Transverse colon (tissue), 4 donors: ENCODE measurements at regions not wholly inside any gene's neighbourhood (a gene's known extent, or its start where the extent isn't known, plus 50 kb on each side); places are given as distances from the start of the nearest gene placed in this dataset.

Experiments used
- DNase-seq: peaks from one replicate; pipeline ENCODE4 v3.0.0-alpha.2; 2019
- H3K27ac ChIP-seq, 4 donors: fragments of 200-600 bp; sonication (generic); 2 replicates each; pipeline ENCODE4 v1.5.1; 2016 to 2018; ENCODE audit warnings: inconsistent platforms in 4 of 4
- H3K27me3 ChIP-seq: fragments of 200-600 bp; sonication (generic); 2 replicates; pipeline ENCODE4 v1.5.1; 2017; ENCODE audit warnings: inconsistent platforms
- H3K36me3 ChIP-seq, 4 donors: fragments of 200-600 bp; sonication (generic); 2 replicates each; pipeline ENCODE4 v1.5.1; 2017 to 2019; ENCODE audit warnings: inconsistent platforms in 4 of 4
- H3K4me1 ChIP-seq, 4 donors: fragments of 200-600 bp; sonication (generic); 2 replicates each; pipeline ENCODE4 v1.5.1; 2017 to 2020; ENCODE audit warnings: inconsistent platforms in 4 of 4
- H3K4me3 ChIP-seq, 4 donors: fragments of 200-600 bp; sonication (generic); 1 replicate in 1 of 4; 2 replicates in 3 of 4; pipeline versions ENCODE4 v1.5.1 to v1.6.1; 2017 to 2019; ENCODE audit warnings: inconsistent platforms in 4 of 4
- H3K9me3 ChIP-seq, 2 donors: fragments of 200-600 bp; sonication (generic); 2 replicates each; pipeline ENCODE4 v1.5.1; 2017 to 2019; ENCODE audit warnings: inconsistent platforms in 2 of 2
- CTCF ChIP-seq, 5 experiments: fragments of 200-600 bp in 3 of 5; fragments of 450-650 bp in 2 of 5; sonication (generic) in 3 of 5; IDR thresholded peaks; 1 replicate in 2 of 5; 2 replicates in 3 of 5; pipeline ENCODE4 v1.5.1; 2016 to 2017; ENCODE audit warnings: antibody characterized with exemption in 5 of 5, inconsistent platforms in 3 of 5, mild to moderate bottlenecking in 2 of 5, moderate library complexity in 1 of 5
- EP300 ChIP-seq: sonication (generic); formaldehyde crosslinking; IDR thresholded peaks from one replicate; pipeline ENCODE4 v1.6.1; 2017; ENCODE audit warnings: antibody characterized with exemption, low read depth
- POLR2A ChIP-seq: fragments of 450-650 bp; IDR thresholded peaks from one replicate; pipeline ENCODE4 v1.6.1; 2016; ENCODE audit warnings: antibody characterized with exemption, mild to moderate bottlenecking, moderate library complexity
- POLR2AphosphoS5 ChIP-seq, 3 donors: sonication (generic); formaldehyde crosslinking; IDR thresholded peaks; one replicate each; pipeline ENCODE4 v1.6.1; 2016; ENCODE audit warnings: antibody characterized with exemption in 3 of 3
- WGBS, 2 donors: methylation state at CpG; one replicate each; pipeline ENCODE4 v1.1.5; 2018; ENCODE audit warnings: low coverage in 1 of 2; 5-methylcytosine and 5-hydroxymethylcytosine counted together
- in situ Hi-C, 4 donors: fragments of 200-750 bp; cut with MboI; loops; one replicate each; pipeline versions ENCODE4 v1.15.0 to v1.15.1; 2017; ENCODE audit warnings: low sequenced_read_pairs in 3 of 4, low pct_ligation_motif_present in 1 of 4, low pct_unique_long_range_greater_than_20kb in 1 of 4
- intact Hi-C: fragments of 100-400 bp; cut with DNase I; formaldehyde crosslinking; loops from one replicate; pipeline ENCODE4 v1.15.1; 2023; ENCODE audit warnings: low total_unique reads

GRCh38 chr3:74282202-74282601 lies 332.3 kb downstream of the CNTN3 start:
- intact Hi-C loops, result no loop called here
- H3K4me3 ChIP-seq, result no peak overlapping the region
- WGBS, 2 donors, result 70 to 97% methylated on average over 1 of the region's 1 CpG
- TF ChIP-seq CTCF (IDR thresholded peaks at IDR 0.05) (no peak), EP300 (no peak), POLR2A (no peak), POLR2AphosphoS5 (IDR thresholded peaks at IDR 0.05) (no peak)
- H3K9me3 ChIP-seq, result peaks cover 4 to 7% of the 10 kb centered on the region in 2 donors
- no peak overlapping the region for H3K27ac ChIP-seq
- H3K4me1 ChIP-seq, result no peaks in the 10 kb centered on the region
- H3K36me3 ChIP-seq, result no peaks in the 10 kb centered on the region
- no peak for DNase-seq
- in situ Hi-C loops, result no loop called here
- no peaks in the 10 kb centered on the region for H3K27me3 ChIP-seq

GRCh38 chr3:74281705-74282104 lies 332.8 kb downstream of the CNTN3 start:
- no peaks in the 10 kb centered on the region for H3K27me3 ChIP-seq
- WGBS, 2 donors, result 56 to 80% methylated on average over 1 of the region's 1 CpG
- intact Hi-C loops, result no loop called here
- no peak overlapping the region for H3K4me3 ChIP-seq
- no peaks in the 10 kb centered on the region for H3K4me1 ChIP-seq
- no peak for TF ChIP-seq EP300
- no peak for TF ChIP-seq POLR2AphosphoS5 (IDR thresholded peaks at IDR 0.05)
- no peak for TF ChIP-seq POLR2A
- no peak for TF ChIP-seq CTCF (IDR thresholded peaks at IDR 0.05)
- in situ Hi-C loops, result no loop called here
- peaks cover 4 to 7% of the 10 kb centered on the region in 2 donors for H3K9me3 ChIP-seq
- no peak for DNase-seq
- H3K27ac ChIP-seq, result no peak overlapping the region
- H3K36me3 ChIP-seq, result no peaks in the 10 kb centered on the region

- intact Hi-C loops (no loop called here), in situ Hi-C loops (no loop called here)
- H3K27me3 ChIP-seq, result no peaks in the 10 kb centered on the region
- H3K27ac ChIP-seq, result no peak overlapping the region
- no peaks in the 10 kb centered on the region for H3K36me3 ChIP-seq
- TF ChIP-seq CTCF (IDR thresholded peaks at IDR 0.05) (no peak), POLR2A (no peak), EP300 (no peak), POLR2AphosphoS5 (IDR thresholded peaks at IDR 0.05) (no peak)
- WGBS, 2 donors, result 40 to 76% methylated on average over 1 to 12 of the region's 12 CpGs
- peak; percentile 8 for DNase-seq
- peaks cover 0 to 6% (median 0%) of the 10 kb centered on the region in 4 donors for H3K4me1 ChIP-seq
- H3K4me3 ChIP-seq, result no peak overlapping the region
- H3K9me3 ChIP-seq, result peaks cover 4% of the 10 kb centered on the region in 2 donors
Observed at GRCh38 chr3:74273555-74274402, 340.7 kb downstream of the CNTN3 start.

- peak; percentile 18 for DNase-seq
- Histone ChIP-seq H3K4me1 (peaks cover 0 to 6% (median 0%) of the 10 kb centered on the region in 4 donors), H3K36me3 (no peaks in the 10 kb centered on the region), H3K27ac (no peak overlapping the region), H3K4me3 (no peak overlapping the region), H3K9me3 (peaks cover 1 to 4% of the 10 kb centered on the region in 2 donors), H3K27me3 (no peaks in the 10 kb centered on the region)
- WGBS, 2 donors, result 33% methylated on average over 4 of the region's 4 CpGs
- in situ Hi-C loops (no loop called here), intact Hi-C loops (no loop called here)
- TF ChIP-seq CTCF (IDR thresholded peaks at IDR 0.05) (no peak), EP300 (no peak), POLR2AphosphoS5 (IDR thresholded peaks at IDR 0.05) (no peak), POLR2A (no peak)
Observed at GRCh38 chr3:74273091-74273490, 341.4 kb downstream of the CNTN3 start.
